ENCODE measurements at regions not wholly inside any gene's neighbourhood (a gene's known extent, or its start where the extent isn't known, plus 50 kb on each side); places are given as distances from the start of the nearest gene placed in this dataset.

- TF ChIP-seq CTCF (IDR thresholded peaks at IDR 0.05; ENCODE audit: low read depth, low read length), result no peak
- no peak for DNase-seq (ENCODE audit: low read depth, low spot score)
- H3K4me3 ChIP-seq (ENCODE audit: low read depth, low read length), result no peak overlapping the region
- in situ Hi-C loops (cut with HindIII; ENCODE audit: low sequenced_read_pairs), result no loop called here
Measured at GRCh38 chr5:2217219-2217618, 334.5 kb upstream of the IRX4 start.

- in situ Hi-C loops (cut with HindIII; ENCODE audit: low sequenced_read_pairs), result no loop called here
- H3K4me3 ChIP-seq (ENCODE audit: low read depth, low read length), result no peak overlapping the region
- no peak for DNase-seq (ENCODE audit: low read depth, low spot score)
- no peak for TF ChIP-seq CTCF (IDR thresholded peaks at IDR 0.05; ENCODE audit: low read depth, low read length)
Measured at GRCh38 chr5:2214910-2215590, 332.3 kb upstream of the IRX4 start.

GRCh38 chr5:2213121-2213730 lies 330.5 kb upstream of the IRX4 start:
- no peak for DNase-seq (ENCODE audit: low read depth, low spot score)
- in situ Hi-C loops (cut with HindIII; ENCODE audit: low sequenced_read_pairs), result no loop called here
- H3K4me3 ChIP-seq (ENCODE audit: low read depth, low read length), result no peak overlapping the region
- no peak for TF ChIP-seq CTCF (IDR thresholded peaks at IDR 0.05; ENCODE audit: low read depth, low read length)

- H3K4me3 ChIP-seq (ENCODE audit: low read depth, low read length), result no peak overlapping the region
- in situ Hi-C loops (cut with HindIII; ENCODE audit: low sequenced_read_pairs), result no loop called here
- TF ChIP-seq CTCF (IDR thresholded peaks at IDR 0.05; ENCODE audit: low read depth, low read length), result no peak
- DNase-seq (ENCODE audit: low read depth, low spot score), result no peak
Measured at GRCh38 chr5:2212481-2212880, 329.8 kb upstream of the IRX4 start.

- no peak for DNase-seq (ENCODE audit: low read depth, low spot score)
Measured at GRCh38 chr5:2208239-2208544, 325.5 kb upstream of the IRX4 start.

GRCh38 chr5:2207416-2208238 lies 324.9 kb upstream of the IRX4 start:
- TF ChIP-seq CTCF (IDR thresholded peaks at IDR 0.05; ENCODE audit: low read depth, low read length), result no peak
- H3K4me3 ChIP-seq (ENCODE audit: low read depth, low read length), result no peak overlapping the region
- no peak for DNase-seq (ENCODE audit: low read depth, low spot score)
- in situ Hi-C loops (cut with HindIII; ENCODE audit: low sequenced_read_pairs), result no loop called here

More at GRCh38 chr5:2208239-2208544, 325.5 kb upstream of the IRX4 start:
- in situ Hi-C loops (cut with HindIII; ENCODE audit: low sequenced_read_pairs), result no loop called here
- no peak for TF ChIP-seq CTCF (IDR thresholded peaks at IDR 0.05; ENCODE audit: low read depth, low read length)
- no peak overlapping the region for H3K4me3 ChIP-seq (ENCODE audit: low read depth, low read length)

Data from astrocyte of the spinal cord (primary cell).